GM19099 (cell line): ENCODE measurements at regions not wholly inside any gene's neighbourhood (a gene's known extent, or its start where the extent isn't known, plus 50 kb on each side); places are given as distances from the start of the nearest gene placed in this dataset.

ENCODE experiments used
- POLR2A ChIP-seq: IDR thresholded peaks from 3 replicates; pipeline ENCODE4 v1.6.1; 2011; ENCODE audit warnings: low read depth; ENCODE audit not compliant: insufficient read length; ENCODE audit errors: extremely low read depth

DNA sequence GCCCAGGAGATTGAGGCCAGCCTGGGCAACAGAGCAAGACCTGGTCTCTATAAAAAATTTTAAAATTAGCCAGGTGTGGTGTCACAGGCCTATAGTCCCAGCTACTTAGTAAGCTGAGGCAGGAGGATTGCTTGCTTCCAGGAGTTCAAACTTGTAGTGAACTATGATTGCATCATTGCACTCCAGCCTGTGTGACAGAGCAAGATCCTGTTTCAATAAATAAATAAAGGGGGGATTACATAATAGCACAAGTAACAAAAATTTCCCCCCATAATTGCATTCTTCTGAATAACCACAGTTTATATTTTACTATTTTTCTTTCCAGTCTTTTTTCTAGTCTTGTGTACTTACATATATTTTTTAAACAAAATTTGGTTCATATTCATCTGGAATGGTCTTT, 135.6 kb downstream of the CHIC2 start:
- no peak for TF ChIP-seq POLR2A

DNA sequence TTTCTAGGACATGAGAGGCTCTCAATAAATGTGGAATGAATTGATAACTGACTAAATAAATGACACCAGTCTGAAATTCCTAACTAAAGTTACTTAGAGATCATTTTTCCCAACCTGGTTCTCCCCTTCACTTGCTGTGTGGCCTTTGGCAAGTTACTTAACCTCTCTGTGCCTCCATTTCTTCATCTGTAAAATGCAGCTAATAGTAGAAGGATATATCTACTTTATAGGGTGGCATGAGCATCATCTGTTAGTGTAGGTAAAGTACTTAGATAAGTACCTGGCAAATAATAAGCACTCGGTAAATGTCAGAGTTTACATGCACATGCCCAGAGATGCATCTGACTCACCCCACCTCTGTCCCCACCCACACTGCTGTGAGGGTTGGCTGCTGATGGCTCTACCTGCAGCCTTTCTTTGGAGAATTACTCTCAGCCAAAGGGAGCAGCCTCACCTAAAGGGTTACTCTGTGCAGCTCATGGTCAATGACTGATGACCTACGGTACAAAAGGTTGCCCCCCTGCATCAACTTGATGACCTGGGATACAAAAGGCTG, 139.3 kb downstream of the CHIC2 start:
- no peak for TF ChIP-seq POLR2A

DNA sequence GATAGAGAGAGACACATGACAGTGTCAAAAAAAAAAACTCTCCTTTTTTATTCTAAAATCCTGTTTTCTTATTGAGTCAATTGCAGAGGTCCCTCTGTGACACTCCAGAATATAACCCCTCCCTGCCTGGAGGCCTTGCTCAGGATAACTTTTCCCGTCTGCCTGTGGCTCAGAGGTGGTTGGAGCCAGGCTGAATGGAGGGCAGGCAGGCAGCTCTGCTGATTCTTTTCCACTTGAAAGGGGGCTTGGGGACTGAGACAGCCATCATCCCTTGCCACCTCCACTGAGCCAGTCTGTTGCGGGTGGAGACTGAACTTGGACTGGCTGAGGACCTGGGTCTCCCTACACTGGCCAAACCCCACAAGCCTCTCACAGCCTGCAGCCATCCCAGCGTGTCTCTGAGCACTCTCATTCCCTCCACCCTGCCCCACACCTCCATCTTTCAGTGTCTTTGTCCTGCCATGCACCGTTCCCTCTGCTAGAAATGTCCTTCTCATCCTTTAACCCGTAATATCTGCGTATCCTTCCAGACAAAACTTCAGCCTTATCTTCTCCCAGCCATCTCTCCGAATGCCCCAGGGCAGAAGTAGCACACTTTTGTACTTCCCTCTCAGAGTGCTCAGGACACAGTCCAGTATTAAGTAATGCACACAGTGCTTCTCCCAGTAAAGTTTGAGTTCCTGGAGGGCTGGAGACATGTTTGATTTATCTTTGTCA, 139.9 kb downstream of the CHIC2 start:
- no peak for TF ChIP-seq POLR2A

DNA sequence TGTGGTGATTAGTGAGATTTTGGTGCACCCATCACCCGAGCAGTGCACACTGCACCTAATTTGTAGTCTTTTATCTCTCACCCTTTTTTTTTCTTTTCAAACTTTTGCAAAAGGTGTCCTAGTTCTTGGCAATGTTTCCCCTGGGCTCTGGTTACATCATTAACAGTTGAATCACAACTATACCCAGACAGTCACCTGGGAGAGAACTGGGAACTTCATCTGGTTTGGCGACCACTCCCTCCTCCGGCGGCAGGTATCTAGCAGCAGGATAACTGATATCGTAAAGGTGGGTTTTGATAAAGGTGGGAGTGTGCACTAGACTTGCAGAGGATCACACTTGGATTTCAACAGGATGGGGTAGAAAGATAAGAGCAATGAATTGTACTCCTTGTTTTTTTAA, 140.5 kb downstream of the CHIC2 start:
- TF ChIP-seq POLR2A = no peak

DNA sequence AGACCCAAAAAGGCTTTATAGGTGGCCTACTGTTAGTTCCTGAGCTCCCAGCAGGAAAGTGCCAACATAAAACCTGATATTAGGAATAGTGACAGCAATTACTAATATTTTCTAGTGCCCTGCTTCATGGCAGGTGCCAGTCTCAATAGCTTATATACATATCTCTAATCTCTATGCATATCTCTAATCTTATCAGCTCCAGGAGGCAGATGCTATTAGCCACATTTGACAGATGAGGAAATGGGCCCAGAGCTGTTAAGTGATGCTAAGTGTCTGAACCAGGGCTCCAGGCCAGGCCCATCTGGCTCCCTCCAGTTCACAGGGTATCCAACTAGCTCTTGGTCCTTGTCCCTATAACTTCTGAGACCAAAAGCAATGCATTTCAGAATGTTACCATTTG, 142.5 kb downstream of the CHIC2 start:
- TF ChIP-seq POLR2A = no peak

DNA sequence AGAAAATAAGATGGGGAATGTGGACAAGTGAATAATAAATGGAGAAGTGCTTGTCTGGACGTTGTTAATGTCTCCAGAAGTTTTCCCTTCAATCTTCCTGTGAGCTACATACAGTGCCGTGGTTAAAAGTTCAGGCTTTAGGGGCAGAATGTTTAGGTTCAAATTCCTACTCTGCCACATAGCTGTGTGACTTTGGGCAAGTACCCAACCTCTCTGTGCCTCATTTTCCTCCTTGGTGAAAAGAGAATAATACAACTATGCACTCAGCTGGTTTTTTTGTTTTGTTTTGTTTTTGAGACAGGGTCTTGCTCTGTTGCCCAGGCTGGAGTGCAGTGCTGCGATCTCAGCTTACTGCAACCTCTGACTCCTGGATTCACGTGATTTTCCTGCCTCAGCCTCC, 143.5 kb downstream of the CHIC2 start:
- no peak for TF ChIP-seq POLR2A

DNA sequence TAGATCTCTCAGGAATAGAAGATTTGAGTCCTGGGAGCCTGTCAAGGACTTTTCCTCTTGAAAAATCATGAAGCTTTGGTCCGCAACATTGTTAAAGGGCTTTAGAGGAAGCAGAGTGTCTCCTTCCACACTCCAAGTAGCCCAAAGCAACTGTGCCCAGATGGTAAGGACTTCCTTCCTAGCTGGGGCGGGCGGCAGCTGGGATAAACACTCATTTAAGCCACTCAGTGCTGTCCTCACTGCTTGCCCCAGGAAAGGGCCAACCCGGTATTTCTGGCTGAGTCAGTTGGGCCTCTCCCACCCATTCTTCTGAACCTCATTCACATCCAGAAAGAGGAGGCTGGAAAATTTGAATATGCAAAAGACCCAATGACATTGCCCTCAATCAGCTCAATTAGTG, 144.3 kb downstream of the CHIC2 start:
- TF ChIP-seq POLR2A = no peak

DNA sequence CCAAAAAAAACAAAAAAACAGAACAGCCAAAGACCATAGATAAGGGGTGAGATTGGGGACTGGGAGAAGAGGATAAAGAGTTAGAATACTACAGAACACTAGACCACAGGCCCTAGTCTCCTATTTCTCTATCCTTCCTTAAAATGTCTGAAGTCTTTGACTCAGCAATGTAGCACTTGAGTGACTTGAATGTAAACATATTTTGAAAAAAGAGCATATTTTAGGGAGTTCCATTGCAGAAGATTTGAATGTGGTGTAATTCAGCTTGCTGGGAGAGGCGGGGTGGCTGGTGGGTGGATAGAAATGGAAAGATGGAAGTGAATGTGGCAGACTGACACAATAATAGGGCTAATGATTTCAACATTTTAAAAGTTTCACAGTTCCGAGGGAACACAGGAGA, 144.9 kb downstream of the CHIC2 start:
- no peak for TF ChIP-seq POLR2A

DNA sequence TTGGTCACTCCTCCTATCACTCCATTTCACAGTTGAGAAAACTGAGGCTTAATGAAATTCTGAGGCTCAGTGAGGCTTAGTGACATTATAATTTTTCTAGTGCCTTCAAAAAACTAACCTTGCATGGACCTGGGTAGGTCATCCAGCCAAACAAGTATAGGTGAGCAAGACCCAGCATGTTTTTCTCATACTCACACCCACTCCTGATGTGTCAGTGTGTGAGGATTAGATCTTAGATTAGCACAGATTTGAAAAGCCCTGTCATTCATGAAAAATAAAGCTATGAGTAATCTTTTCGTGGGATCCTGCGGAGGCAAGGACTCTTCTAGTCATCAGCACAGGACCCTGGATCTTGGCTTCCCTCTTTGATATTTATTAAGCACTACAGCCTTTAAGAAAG, 146.7 kb downstream of the CHIC2 start:
- no peak for TF ChIP-seq POLR2A

DNA sequence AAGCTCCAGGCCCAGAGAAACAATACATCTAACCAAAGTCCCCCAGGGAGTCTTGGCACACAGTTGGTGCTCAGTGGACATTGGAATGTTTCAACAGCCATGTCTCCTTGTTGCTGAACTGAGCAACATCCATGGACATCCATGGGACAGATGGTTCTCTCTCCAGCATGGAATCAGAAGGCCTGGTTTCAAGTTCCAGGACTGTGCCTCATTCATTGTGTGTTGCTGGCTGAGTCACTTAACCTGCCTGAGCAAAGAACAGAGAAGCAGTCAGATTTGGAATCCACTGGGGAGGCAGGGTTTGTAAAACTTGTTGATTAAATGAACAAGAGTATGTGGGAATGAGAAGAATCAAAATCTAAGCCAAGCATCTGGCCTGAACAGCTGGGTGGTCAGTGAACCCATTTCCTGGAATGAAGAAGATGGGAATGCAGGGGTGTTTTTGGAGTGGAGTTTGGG, 147.9 kb downstream of the CHIC2 start:
- TF ChIP-seq POLR2A = no peak

DNA sequence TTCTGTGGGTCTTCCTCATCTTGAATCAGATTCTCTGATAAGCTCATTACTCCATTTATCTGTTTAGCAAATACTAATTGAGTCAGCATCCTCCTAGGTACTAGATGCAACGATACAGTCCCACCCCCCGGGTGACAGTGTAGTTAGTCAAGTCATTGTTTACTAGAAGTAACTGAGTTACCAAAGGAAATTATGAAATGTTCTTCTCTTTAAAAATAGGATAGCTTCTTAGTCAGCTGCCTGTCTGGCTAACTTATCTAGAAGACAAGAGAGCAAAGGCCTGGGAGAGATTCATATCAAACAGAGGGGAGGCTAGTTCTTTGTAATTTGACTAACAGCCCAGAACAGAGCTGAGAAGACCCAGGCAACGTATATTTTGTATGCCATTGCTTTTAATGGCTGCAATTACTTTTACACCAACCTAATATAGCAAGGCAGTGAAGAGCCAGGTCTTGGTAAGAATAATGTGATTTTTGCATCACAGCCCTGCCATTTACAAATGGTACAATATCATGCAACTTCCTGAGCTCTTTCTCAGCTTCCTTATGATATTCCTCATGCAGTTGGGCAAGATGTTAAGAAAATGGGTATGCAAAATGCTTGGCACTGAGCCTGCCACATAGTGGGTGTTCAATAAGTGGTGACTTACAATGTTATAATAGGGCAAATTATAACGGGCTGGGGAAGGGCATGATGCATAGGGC, 149.9 kb downstream of the CHIC2 start:
- no peak for TF ChIP-seq POLR2A

DNA sequence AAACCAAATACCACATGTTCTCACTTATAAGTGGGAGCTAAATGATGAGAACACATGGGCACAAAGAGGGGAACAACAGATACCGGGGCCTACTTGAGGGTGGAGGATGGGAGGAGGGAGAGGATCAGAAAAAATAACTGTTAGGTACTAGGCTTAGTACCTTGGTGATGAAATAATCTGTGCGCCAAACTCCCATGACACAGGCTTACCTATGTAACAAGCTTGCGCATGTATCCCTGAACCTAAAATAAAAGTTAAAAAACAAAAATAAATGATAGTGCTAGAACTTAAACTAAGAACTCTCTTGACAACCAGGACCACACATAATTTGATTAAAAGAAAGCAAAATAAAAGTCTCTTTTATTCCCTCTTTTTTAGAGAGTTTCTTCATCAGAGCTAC, 150.6 kb downstream of the CHIC2 start:
- no peak for TF ChIP-seq POLR2A

DNA sequence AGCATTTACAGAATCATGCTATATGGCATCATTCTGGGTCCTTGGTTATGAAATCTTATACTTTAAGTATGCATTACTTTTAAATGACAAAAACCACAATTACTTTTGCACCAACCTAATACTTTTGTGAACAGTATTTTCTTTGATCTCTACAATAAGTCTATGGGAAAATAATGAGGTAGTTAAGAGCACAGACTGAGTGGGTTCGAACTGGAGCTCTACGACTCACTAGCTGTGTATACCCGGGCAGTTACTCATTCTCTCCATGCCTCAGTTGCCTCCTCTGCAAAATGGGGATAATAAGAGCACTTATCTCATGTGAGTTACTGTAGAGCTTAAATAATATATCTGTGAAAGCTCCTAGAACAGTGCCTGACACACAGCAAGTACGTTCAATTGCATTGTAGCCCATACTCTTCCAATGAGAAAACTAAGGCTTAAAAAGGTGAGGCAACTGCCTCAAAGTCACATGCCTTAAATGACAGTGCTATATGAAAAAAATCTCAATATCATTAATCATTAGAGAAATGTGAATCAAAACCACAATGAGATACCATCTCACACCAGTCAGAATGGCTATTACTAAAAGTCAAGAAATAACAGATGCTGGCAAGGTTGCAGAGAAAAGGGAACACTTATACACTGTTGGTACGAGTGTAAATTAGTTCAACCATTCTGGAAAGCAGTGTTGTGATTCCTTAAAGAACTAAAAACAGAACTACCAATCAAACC, 151.5 kb downstream of the CHIC2 start:
- no peak for TF ChIP-seq POLR2A

DNA sequence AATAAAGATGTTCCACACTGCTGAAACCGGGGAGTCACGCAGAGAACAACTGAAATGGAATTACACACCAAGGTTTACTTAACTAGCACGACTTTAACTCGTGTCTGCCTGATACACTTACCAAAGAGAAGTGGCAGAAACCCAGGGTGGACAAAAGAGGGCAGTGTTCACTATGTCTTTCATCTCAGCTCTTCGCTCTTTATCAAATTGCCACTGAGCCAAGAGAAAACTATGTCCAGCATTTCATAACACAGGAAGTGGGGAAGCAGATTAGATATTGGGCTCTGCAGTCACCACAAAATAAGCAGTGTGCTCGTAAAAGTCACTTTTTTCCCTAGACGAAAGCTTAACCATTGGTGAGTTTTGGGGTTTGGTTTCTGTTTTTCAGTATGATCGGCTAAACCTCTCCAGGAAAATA, 155.7 kb downstream of the CHIC2 start:
- TF ChIP-seq POLR2A = no peak

DNA sequence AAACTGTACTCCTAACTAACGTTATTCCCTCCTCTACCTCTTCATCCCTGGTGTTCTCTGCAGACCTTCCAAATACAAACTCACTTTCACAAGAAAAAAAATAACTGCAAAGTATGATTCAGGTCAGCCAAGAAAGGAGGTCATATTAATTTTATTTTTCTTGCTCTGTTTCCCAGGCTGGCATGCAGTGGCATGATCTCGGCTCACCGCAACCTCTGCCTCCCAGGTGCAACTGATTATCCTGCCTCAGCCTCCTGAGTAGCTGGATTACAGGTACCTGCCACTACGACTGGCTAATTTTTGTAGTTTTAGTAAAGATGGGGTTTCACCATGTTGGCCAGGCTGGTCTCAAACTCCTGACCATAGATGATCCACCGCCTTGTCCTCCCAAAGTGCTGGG, 156.6 kb downstream of the CHIC2 start:
- TF ChIP-seq POLR2A = no peak
